ENCODE measurements at regions not wholly inside any gene's neighbourhood (a gene's known extent, or its start where the extent isn't known, plus 50 kb on each side); places are given as distances from the start of the nearest gene placed in this dataset.

GRCh38 chr9:15103290-15103689, 193.1 kb upstream of the FREM1 start (continued):
- no peak for TF ChIP-seq ZBTB33 (IDR thresholded peaks at IDR 0.05; ENCODE audit: extremely low read depth, insufficient replicate concordance, low read length)
- no peak for TF ChIP-seq ZFX (IDR thresholded peaks at IDR 0.05)
- TF ChIP-seq SP1 (IDR thresholded peaks at IDR 0.05; ENCODE audit: low read depth), result no peak
- TF ChIP-seq ATF3 (IDR thresholded peaks at IDR 0.05), result no peak

GRCh38 chr9:15101095-15101494, 190.9 kb upstream of the FREM1 start:
- H3K9ac ChIP-seq (ENCODE audit: low read length), result no peak overlapping the region
- BruUV-seq (replicated peaks), result no TSS peak
- no peak overlapping the region for H3K4me3 ChIP-seq (replicated peaks in 1 of 2; ENCODE audit: low read depth in 1 of 2, low read length in 2 of 2)
- intact Hi-C loops (cut with micrococcal nuclease), result loop anchor here (5.0 kb wide), 1 partner anchor 506 kb away; no protein-coding TSS in a partner anchor
- no peaks in the 10 kb centered on the region for H4K20me1 ChIP-seq (ENCODE audit: insufficient read depth)
- peaks cover 17% of the 10 kb centered on the region for H3K27me3 ChIP-seq (ENCODE audit: insufficient read depth, low read length)
- H3K4me2 ChIP-seq (ENCODE audit: low read length), result no peak overlapping the region
- no peaks in the 10 kb centered on the region for H3K79me2 ChIP-seq (ENCODE audit: insufficient read depth, low read length)
- no peaks in the 10 kb centered on the region for H3K9me2 ChIP-seq (ENCODE audit: insufficient read depth)
- no peak overlapping the region for H3K27ac ChIP-seq (ENCODE audit: low read depth, low read length)
- ChIA-PET POLR2A (no interaction called here), CTCF (interaction anchor here (1.1 to 1.4 kb wide), 2 partner anchors 9 to 34 kb away, joined by 4 to 6 read pairs; no protein-coding TSS in a partner anchor), RAD21 (ENCODE audit: low non-redundant PET in 1 of 2, low total read pairs in 2 of 2, uncharacterized antibody in 2 of 2, unreplicated experiment in 2 of 2) (no interaction called here)
- H3K9me3 ChIP-seq (ENCODE audit: control insufficient read depth in 1 of 2, insufficient read depth in 1 of 2, low read depth in 1 of 2, low read length in 2 of 2), result no peaks in the 10 kb centered on the region
- no peaks in the 10 kb centered on the region for H3K4me1 ChIP-seq (ENCODE audit: control insufficient read depth in 1 of 2, insufficient read depth in 2 of 2, low read length in 2 of 2)
- TF ChIP-seq RAD21 (IDR thresholded peaks at IDR 0.05; ENCODE audit: low read depth) (no peak), CTCF (IDR thresholded peaks at IDR 0.05 in 2 of 3, conservative IDR thresholded peaks at IDR 0.05 in 1 of 3; ENCODE audit: borderline replicate concordance in 1 of 3, insufficient read depth in 1 of 3, low read depth in 2 of 3, low read length in 2 of 3) (no peak)
- DNase-seq (ENCODE audit: low read depth, low spot score) (no peak), ATAC-seq (no peak)
- H2AFZ ChIP-seq (ENCODE audit: low read depth, low read length, poor library complexity, severe bottlenecking), result no peak overlapping the region
- H3K36me3 ChIP-seq (ENCODE audit: control insufficient read depth in 1 of 2, insufficient read depth in 2 of 2, low read length in 2 of 2), result no peaks in the 10 kb centered on the region

Measured in HCT116 (cell line).